ENCODE measurements at regions not wholly inside any gene's neighbourhood (a gene's known extent, or its start where the extent isn't known, plus 50 kb on each side); places are given as distances from the start of the nearest gene placed in this dataset.

DNA sequence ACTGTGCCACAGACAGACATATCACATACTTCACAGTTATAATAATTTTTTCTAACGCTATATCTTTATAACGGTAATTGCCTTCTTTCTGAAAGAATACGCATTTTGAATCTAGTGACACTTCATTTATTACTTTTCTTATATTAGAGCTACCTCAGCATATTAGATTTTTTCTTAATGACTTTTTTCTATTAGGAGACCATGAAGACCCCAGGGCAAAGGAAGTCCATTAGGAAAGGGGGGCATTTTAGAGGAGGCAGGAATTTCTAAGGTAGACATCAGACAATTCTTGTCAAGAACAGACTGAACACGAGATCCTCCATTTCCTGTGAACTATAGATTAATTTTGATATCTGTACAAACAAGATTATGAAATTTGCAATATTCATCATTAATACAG, 90.5 kb upstream of the NSMCE3 start:
- DNase-seq = no peak

DNA sequence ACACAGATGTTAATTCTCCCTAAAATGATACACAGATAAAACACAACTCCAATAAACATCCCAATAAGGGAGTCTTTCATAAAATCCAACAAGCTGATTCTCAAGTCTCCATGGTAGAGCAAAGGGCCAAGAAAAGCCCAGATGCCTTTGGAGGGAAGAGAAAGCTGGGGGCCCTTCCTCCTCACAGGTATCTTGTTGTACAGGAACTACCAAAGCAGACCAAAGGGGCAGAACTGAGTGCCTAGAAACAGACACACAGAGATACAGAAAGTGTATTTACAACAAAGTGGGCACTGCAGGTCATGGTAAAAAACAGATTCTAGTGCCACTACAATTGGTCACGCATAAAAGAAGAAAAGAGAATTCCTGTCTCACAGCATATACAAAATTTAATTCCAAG, 87.2 kb upstream of the NSMCE3 start:
- no peak for DNase-seq

DNA sequence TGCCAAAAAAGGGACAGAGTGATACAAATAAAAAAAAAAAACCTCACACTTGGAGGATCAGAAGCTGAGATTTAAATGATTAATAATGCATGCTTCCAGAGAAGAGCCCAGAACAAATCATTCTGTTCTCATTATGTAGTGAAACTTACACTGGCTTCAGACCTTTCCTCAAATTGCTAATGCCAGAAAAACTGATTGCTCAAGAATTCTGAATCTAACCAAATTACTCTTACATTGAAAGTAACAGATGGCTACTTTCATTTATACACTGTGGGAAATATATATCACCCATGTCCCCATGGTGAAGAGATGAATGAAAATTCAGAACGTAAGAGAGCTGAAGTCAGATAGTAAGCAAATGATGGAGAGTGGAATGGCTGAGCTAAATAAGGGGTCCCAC, 85.9 kb upstream of the NSMCE3 start:
- no peak for DNase-seq

DNA sequence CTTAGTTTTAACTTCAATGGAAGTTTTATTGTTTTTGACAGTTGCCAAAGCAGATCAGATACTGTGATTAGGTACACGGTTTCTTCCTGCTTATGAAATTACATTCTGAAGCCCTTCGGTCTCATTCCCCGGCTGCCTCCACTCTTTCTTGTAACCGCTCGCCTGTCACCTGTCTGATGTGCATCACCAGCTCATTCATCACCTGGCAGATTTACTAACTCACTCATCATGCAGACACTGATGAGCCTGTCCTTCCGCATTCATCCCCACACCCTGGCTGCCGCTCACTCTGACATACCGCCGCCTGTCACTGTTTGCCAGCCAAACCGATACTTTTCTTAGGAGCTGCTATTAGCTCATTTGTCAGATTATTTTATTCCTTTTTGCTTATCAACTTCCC, 82.8 kb upstream of the NSMCE3 start:
- DNase-seq = no peak

DNA sequence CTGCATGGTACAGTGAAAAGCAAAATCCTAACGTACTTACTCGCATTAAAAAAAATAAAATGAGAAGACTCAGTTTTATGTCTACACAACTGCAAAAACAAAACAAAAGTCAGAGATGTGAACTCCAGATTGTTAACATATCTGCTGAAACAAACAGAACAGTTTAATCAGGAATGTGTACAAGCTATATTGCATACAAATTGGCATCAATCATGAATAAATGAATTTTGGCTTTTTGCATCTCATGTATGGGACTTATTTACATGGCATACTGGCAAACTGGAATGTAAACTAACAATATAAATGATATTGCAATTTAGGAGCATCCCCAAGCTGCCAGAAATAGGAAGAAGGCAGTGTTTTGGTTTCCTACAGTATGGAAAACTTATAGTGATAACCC, 79.6 kb upstream of the NSMCE3 start:
- no peak for DNase-seq

DNA sequence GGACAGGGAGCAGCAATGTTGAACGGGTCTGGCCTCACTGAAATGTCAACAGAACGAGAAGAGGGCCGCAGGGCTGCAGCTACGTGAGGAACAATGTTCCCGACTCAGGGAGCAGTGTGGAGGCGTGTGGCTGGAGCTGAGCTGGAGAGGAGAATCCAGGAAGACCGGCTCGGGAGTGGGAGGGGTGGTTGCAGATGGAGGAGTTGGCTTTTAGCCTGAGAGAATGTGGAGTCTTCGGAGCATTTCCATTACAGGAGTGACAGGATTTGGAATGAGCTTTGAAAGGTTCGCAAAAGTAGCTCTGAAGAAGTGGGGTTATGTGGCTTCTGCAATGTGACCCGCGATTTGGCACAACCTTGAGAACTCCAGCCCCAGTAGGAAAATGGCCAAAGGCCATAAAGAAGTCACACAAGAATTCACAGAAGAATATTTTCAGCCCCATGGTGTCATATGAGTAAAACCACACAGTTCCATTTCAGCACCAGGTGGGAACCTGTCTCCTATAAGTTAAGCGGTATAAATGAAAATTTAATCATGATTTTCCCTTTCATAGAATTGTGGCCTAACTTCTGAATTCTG, 78.8 kb upstream of the NSMCE3 start:
- peak; percentile 61 for DNase-seq

DNA sequence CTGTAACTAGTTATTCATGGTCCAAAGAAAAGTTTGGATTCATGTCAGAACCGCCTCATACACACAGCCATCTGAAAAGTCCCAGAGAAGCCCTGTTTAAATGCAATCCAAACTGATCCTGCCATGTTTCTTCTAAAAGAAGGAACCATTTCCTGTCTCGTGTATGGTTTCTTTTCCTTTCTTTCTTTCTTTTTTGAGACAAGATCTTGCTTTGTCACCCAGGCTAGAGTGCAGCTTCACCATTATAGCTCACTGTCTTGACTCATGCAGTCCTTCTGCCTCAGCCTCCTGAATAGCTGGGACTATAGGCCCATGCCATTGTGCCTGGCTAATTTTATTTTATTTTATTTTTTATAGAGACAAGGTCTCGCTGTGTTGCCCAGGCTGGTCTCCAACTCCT, 77.4 kb upstream of the NSMCE3 start:
- DNase-seq = no peak

DNA sequence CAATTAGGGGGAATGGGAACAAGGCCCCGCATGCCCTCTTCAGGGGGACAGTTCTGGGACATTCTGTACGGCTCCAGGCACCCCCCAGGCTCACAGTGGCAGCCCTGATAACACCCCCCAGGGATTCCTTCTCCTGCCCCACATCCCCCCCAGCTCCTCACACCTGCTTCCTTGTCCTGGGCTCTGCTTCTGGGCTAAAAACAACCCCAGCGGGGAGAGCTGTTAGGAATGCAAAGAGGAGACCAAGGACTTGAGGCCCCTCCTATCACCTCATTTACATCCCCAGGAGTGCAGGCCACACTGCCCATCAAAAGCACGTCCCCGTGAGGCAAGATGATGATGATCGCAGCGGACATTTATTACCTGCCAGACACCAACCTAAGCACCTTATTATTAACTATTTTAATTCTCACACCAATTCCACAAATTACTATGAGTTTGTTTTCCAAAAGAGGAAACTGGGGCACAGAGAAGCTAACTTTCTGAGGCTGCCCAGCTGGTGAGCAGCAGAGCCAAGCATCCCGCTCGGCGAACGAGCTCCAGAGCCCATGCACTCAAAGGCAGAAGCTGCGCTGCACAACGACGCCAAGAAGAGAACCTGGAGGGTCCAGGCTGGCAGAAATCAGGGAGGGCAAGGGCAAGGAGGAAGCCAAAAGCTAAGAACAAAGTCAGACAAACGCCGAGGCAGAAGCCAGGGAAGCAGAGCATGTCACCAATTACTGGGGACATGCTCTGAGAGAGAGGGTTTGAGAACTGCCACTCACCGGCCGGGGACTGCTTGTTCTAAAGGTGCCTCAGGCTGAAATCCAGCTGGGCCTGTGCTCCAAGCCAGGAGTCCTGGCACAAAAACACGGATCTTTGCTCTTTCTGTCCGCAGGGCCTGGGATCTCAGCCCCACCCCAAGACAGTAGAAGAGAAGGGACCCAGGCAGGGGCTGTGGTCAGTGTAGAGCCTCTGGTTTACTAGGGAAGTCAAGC, 76.2 kb upstream of the NSMCE3 start:
- DNase-seq = no peak

DNA sequence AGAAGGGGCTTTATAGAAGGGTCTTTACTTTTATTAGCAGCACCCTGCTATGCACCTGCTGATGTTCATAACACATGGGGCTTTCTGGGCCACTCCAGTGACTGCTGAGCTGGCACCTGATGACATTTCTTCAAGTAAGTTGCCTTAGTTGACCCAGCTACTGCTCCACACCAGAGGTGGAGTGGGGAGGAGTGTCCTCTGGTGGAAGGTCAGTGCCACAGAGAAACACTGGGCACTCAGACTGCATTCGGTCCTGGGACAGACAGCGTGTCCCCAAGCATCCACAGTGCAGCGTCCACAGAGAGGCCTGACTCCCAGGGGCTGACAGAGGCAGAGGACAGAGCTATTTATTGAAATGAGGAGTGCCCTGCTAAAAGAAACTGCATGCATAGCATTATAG, 74.9 kb upstream of the NSMCE3 start:
- DNase-seq = no peak

DNA sequence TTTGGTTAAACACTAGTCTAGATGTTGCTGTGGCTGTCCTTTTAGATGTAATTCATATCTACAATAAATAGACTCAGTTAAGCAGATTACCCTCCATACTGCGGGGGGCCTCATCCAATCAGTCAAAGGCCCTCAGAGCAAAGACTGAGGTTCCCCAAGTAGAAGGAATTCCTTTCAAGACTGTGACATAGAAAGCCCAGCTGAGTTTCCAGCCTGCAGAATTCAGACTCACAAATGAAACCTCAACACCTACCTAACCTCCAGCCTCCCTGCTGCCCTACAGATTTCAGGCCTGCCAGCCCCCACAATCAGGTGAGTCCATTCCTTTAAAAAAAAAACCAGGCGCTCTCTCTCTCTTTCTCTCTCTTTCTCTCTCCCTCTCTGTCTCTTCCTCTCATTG, 73.6 kb upstream of the NSMCE3 start:
- DNase-seq = no peak

DNA sequence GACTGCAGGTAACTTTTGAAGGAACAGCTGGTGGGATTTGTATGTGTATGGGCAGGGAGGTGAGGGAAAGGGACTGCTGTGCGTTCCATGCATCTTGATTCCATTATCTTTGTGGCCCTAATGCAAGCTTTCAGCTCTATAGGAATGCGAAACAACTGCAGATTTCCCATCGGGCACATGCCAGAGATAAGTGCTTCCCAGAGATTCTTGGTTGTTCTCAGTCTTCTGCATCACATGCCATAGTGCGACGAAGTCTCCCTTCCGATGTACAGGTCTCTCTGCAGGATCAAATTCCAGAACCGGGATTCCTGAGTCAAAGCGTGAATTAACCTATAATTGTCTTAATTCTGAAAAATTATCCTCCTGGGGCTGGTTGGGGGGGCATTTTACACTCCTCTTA, 72.6 kb upstream of the NSMCE3 start:
- no peak for DNase-seq

DNA sequence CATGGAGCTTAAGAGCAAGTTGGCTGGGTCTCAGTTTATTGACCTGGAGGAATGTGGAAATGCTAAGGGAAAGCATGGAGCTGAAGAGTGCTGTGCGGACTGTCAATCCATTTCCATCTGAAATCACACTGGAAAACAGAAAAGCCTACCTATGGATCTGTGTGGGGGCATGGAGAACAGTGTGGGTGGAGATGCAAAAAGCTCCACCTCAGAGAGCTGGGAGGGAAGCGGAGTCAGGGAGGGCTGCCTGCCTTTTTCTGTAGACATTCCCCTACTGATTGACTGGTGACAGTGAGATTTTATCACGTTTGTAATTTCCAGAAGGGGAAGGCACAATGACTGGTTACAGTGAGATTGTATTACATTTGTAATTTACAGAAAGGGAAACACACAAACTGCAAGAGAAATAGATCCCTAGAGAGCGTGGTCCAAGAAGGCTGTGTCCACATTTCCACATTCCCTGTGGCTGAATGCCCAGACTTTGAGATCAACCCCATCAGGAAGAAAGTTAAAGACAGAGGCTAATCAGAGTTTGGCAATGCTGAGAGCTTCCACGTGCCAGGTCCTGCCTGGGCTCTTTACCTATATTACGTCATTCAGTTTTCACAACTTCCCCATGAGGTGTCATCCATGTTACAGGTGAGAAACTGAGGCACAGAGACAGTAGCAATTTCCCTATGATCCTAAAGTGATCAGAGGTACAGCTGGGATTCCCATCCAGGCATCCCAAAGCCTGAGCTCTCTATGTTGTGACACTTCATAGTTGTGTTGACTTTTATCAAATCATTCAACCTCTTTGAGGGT, 67.7 kb upstream of the NSMCE3 start:
- DNase-seq = peak; percentile 67

DNA sequence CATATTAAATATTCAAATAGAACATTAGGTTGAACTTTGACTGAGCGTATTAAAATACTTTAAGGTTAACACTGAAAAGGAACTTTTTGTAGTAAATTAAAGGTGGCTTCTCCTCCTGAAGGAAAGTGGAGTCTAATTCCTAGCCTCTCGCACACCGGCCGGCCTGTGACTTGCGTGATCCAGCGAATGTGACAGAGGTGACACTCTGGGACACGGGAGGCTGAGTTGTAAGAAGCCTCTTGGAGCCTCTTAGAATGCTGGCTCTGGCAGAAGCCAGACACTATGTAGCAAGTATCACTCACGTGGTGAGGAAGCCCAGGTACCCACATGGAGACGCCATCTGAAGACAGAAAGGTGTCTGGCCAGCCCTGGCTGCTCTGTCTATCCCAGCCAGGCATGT, 64.9 kb upstream of the NSMCE3 start:
- DNase-seq = no peak

DNA sequence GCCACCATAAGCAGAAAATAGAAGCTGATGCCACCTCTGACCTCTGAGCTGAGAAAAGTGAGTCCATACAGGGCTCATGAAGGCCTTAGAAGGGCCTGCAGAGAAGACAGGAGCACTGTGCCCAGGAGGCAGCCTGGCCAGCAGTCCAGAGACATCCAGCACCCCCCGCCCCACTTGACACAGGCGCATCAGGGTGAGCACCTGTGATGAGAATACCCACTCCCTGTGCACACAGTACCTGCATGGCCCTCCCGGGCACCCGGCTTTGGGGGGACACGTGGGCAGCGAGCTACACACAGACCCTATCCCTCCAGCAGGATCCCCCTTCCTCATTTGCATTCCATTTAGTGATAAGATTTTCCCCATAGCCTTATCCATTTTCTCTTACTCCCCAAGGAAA, 63.6 kb upstream of the NSMCE3 start:
- DNase-seq = no peak

DNA sequence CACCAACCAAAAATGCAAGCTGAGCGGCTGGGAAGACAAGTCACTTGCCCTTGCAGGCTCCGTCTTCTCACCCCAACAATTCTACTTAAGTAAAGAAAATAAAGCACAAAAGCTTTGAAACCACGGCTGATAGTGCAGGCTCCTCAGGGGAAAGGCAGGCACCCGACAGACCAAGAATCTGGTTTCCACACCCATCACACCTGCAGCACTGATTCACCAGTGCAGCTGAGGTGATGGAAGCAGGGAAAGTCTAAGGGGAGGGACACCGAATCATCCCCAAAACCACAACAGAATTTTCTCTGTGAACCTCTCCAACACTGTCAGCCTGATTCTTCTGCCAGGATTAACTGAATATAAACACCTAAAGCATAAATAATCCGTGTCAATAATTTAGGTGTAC, 62.0 kb upstream of the NSMCE3 start:
- DNase-seq = no peak

DNA sequence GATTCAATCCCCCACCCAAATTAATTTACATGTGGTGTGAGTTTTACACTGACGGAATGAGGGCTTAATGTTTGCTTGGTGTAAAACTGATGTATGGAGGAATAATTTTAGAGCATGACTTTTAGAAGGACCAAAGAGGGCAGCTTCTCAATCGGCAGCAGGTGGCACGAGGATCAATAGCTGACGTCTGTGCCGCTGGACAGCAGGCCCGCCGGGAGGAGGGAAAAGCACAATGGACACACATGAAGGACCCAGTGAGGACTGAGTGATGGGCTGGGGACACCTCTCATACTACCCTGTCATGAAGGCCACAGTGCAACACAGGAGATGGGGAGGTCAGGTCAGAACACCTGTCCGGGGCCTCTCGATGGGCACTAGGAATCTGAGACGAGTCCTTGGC, 61.4 kb upstream of the NSMCE3 start:
- no peak for DNase-seq

DNA sequence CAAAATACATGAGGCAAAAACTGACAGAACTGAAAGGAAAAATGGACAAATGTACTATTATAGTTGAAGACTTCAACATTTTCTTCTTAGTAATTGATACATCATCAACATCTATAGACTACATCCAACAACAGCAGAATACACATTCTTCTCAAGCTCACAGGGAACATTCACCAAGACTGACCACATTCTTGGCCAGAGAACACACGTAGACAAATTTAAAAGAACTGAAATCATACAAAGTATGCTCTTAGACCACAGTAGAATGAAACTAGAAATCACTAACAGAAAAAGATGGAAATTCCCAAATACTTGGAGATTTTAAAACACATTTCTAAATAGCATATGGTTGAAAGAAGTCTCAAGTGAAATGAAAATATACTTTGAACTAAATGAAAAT, 55.1 kb upstream of the NSMCE3 start:
- DNase-seq = peak; percentile 44

DNA sequence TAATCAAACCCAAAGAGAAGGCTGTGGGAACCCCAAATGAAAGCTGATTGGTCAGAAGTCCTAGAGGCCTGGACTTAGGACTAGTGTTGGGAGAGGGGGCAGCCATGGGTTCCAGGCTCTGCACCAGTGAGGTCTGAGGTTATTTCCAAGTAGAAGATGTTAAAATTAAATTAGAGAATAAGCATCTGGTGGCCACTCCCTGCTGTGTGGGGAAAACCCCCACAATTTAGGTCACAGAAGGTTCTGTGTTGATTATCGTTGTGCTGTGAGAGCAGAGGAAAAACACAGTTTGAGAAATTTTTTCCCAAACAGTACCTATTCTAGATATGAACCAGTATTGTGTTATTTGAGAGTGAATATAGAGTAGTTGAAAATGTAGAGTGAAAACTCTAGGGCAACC, 53.9 kb upstream of the NSMCE3 start:
- no peak for DNase-seq

DNA sequence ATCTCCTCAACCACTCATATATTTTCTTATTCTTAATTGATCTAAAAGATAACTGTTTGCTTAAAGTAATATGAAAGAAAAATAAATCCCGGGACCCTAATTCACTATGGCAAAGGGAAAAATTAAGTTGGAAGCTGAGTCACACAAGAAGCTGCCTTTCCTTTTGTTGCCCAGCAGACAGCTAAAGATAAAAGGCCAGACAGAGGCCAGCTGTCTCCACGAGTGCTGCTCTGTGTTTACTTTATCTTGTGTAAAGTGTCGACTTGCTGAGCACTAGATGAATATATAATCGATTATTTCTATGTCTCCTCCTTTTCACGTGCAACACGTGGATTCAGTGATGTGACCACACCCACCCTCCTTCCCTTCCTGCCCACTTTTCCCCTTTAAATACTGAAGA, 52.8 kb upstream of the NSMCE3 start:
- peak; percentile 10 for DNase-seq

DNA sequence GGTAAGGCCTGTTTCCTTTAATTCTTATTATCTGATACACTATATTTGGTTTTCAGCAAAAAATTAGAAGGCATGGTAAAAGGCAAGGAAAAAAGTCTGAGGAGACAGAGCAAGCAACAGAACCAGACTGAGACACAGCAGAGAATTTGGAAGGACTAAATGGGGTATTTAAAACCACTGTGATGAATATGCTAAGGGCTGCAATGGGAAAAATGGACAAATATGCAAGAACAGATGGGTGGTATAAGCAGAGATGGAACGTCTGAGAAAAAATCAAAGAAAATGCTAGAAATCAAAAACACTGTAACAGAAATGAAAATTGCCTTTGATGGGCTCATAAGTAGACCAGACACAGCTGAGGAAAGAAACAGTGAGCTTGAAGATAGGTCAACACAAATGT, 50.8 kb upstream of the NSMCE3 start:
- no peak for DNase-seq

DNA sequence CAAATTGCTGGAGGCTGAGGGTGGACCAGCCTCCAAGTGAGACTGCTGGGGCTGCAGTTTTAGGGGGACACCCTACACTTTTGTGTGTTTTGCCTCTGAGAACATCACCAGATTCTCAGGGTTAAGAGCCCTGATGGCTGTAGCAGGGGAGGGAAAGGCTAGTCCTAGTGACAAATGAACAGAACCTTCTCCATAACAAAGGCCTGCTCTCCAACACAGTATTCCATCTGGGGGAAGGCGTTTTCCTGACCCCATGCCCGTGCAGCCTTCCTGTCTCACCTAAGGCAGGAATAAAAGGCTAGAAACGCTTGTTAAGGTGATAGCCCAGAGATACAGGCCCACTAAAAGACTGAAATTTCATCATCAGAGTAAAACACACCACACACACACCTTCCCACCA, 50.2 kb upstream of the NSMCE3 start:
- no peak for DNase-seq

Measured in fibroblast of skin of abdomen (primary cell).